Activated CD4-positive, alpha-beta T cell treated with anti-CD3 and anti-CD28 coated beads, Interleukin-2, amount 10 ng/mL, durations not matched to agents 24 days and 14 days (primary cell): ENCODE measurements at regions not wholly inside any gene's neighbourhood (a gene's known extent, or its start where the extent isn't known, plus 50 kb on each side); places are given as distances from the start of the nearest gene placed in this dataset.
A peak's percentile ranks its signal among the peaks of the same experiment; 100 is the strongest.

ENCODE experiments used
- DNase-seq: peaks from one replicate; pipeline ENCODE4 v3.0.0; 2022
- H3K27ac Mint-ChIP-seq: one replicate; pipeline ENCODE4 v1.8.0; 2022; ENCODE audit warnings: mild to moderate bottlenecking, mixed read lengths
- H3K27me3 Mint-ChIP-seq: one replicate; pipeline ENCODE4 v1.8.0; 2022; ENCODE audit warnings: mixed read lengths
- H3K36me3 Mint-ChIP-seq: one replicate; pipeline ENCODE4 v1.8.0; 2022; ENCODE audit warnings: low read depth, mild to moderate bottlenecking, mixed read lengths
- H3K4me1 Mint-ChIP-seq: one replicate; pipeline ENCODE4 v1.8.0; 2021; ENCODE audit warnings: mixed read lengths
- H3K4me3 Mint-ChIP-seq: one replicate; pipeline ENCODE4 v1.8.0; 2022; ENCODE audit warnings: mild to moderate bottlenecking, moderate library complexity, mixed read lengths
- H3K9me3 Mint-ChIP-seq: one replicate; pipeline ENCODE4 v1.8.0; 2021; ENCODE audit warnings: mixed read lengths
- intact Hi-C: fragments of 100-400 bp; cut with micrococcal nuclease; formaldehyde crosslinking; loops from one replicate; pipeline ENCODE4 v1.15.1; 2023

- Mint-ChIP-seq H3K27me3 (no peaks in the 10 kb centered on the region), H3K36me3 (peaks cover 45% of the 10 kb centered on the region), H3K27ac (no peak overlapping the region), H3K4me3 (no peak overlapping the region), H3K4me1 (peaks cover 27% of the 10 kb centered on the region), H3K9me3 (peaks cover 36% of the 10 kb centered on the region)
- intact Hi-C loops = no loop called here
- no peak for DNase-seq
These were observed 302.8 kb upstream of the B3GALT2 start for GRCh38 chr1:193489191-193489590.

GRCh38 chr1:193487722-193488121 lies 301.3 kb upstream of the B3GALT2 start:
- Mint-ChIP-seq H3K27me3 (no peaks in the 10 kb centered on the region), H3K36me3 (peaks cover 50% of the 10 kb centered on the region), H3K27ac (no peak overlapping the region), H3K9me3 (peaks cover 44% of the 10 kb centered on the region), H3K4me3 (no peak overlapping the region), H3K4me1 (peaks cover 30% of the 10 kb centered on the region)
- intact Hi-C loops = no loop called here
- no peak for DNase-seq

- Mint-ChIP-seq H3K27me3 (no peaks in the 10 kb centered on the region), H3K36me3 (peaks cover 53% of the 10 kb centered on the region), H3K4me1 (peaks cover 30% of the 10 kb centered on the region), H3K9me3 (peaks cover 48% of the 10 kb centered on the region), H3K4me3 (peak overlapping the region; percentile 55), H3K27ac (peak overlapping the region; percentile 2)
- intact Hi-C loops = no loop called here
- DNase-seq = peak; percentile 60
These were observed 300.3 kb upstream of the B3GALT2 start for GRCh38 chr1:193486671-193487229.

- intact Hi-C loops = no loop called here
- Mint-ChIP-seq H3K27me3 (no peaks in the 10 kb centered on the region), H3K4me3 (peak overlapping the region; percentile 9), H3K27ac (peak overlapping the region; percentile 5), H3K4me1 (peaks cover 54% of the 10 kb centered on the region), H3K36me3 (peaks cover 67% of the 10 kb centered on the region), H3K9me3 (peaks cover 61% of the 10 kb centered on the region)
- DNase-seq = no peak
These were observed 294.3 kb upstream of the B3GALT2 start for GRCh38 chr1:193480755-193481154.

- H3K36me3 Mint-ChIP-seq = peaks cover 67% of the 10 kb centered on the region
- peak overlapping the region; percentile 70 for H3K4me3 Mint-ChIP-seq
- H3K27me3 Mint-ChIP-seq = no peaks in the 10 kb centered on the region
- peak; percentile 95 for DNase-seq
- peaks cover 59% of the 10 kb centered on the region for H3K9me3 Mint-ChIP-seq
- H3K4me1 Mint-ChIP-seq = peaks cover 62% of the 10 kb centered on the region
- intact Hi-C loops = loop anchor here (1.0 to 5.0 kb wide), 2 partner anchors 58 to 62 kb away; no protein-coding TSS in a partner anchor
- peak overlapping the region; percentile 95 for H3K27ac Mint-ChIP-seq
These were observed 292.8 kb upstream of the B3GALT2 start for GRCh38 chr1:193479187-193479586.

- no peak for DNase-seq
- H3K4me3 Mint-ChIP-seq = no peak overlapping the region
- peaks cover 60% of the 10 kb centered on the region for H3K9me3 Mint-ChIP-seq
These were observed 290.3 kb upstream of the B3GALT2 start for GRCh38 chr1:193476748-193477147.

GRCh38 chr1:193473932-193474331 lies 287.5 kb upstream of the B3GALT2 start:
- Mint-ChIP-seq H3K9me3 (peaks cover 44% of the 10 kb centered on the region), H3K27ac (no peak overlapping the region), H3K36me3 (peaks cover 57% of the 10 kb centered on the region), H3K27me3 (no peaks in the 10 kb centered on the region), H3K4me1 (peaks cover 45% of the 10 kb centered on the region), H3K4me3 (no peak overlapping the region)
- no peak for DNase-seq
- intact Hi-C loops = no loop called here

More at GRCh38 chr1:193476748-193477147, 290.3 kb upstream of the B3GALT2 start:
- Mint-ChIP-seq H3K36me3 (peaks cover 72% of the 10 kb centered on the region), H3K4me1 (peaks cover 65% of the 10 kb centered on the region), H3K27ac (no peak overlapping the region), H3K27me3 (no peaks in the 10 kb centered on the region)
- intact Hi-C loops = loop anchor here (5.0 kb wide), 1 partner anchor 59 kb away; no protein-coding TSS in a partner anchor

- H3K4me1 Mint-ChIP-seq = peaks cover 38% of the 10 kb centered on the region
- H3K36me3 Mint-ChIP-seq = peaks cover 55% of the 10 kb centered on the region
- intact Hi-C loops = no loop called here
- H3K9me3 Mint-ChIP-seq = peaks cover 51% of the 10 kb centered on the region
- no peak overlapping the region for H3K4me3 Mint-ChIP-seq
- no peak for DNase-seq
- no peak overlapping the region for H3K27ac Mint-ChIP-seq
- no peaks in the 10 kb centered on the region for H3K27me3 Mint-ChIP-seq
These were observed 286.5 kb upstream of the B3GALT2 start for GRCh38 chr1:193472838-193473398.

GRCh38 chr1:193472430-193472829 lies 286.0 kb upstream of the B3GALT2 start:
- H3K27me3 Mint-ChIP-seq = no peaks in the 10 kb centered on the region
- H3K27ac Mint-ChIP-seq = no peak overlapping the region
- H3K4me3 Mint-ChIP-seq = no peak overlapping the region
- H3K36me3 Mint-ChIP-seq = peaks cover 50% of the 10 kb centered on the region
- peaks cover 33% of the 10 kb centered on the region for H3K4me1 Mint-ChIP-seq
- peaks cover 47% of the 10 kb centered on the region for H3K9me3 Mint-ChIP-seq
- intact Hi-C loops = no loop called here
- no peak for DNase-seq

GRCh38 chr1:193471981-193472380 lies 285.6 kb upstream of the B3GALT2 start:
- H3K36me3 Mint-ChIP-seq = peaks cover 48% of the 10 kb centered on the region
- H3K4me3 Mint-ChIP-seq = no peak overlapping the region
- H3K27ac Mint-ChIP-seq = no peak overlapping the region
- intact Hi-C loops = no loop called here
- H3K4me1 Mint-ChIP-seq = peaks cover 31% of the 10 kb centered on the region
- no peaks in the 10 kb centered on the region for H3K27me3 Mint-ChIP-seq
- H3K9me3 Mint-ChIP-seq = peaks cover 45% of the 10 kb centered on the region
- no peak for DNase-seq

- Mint-ChIP-seq H3K27ac (no peak overlapping the region), H3K27me3 (no peaks in the 10 kb centered on the region)
- intact Hi-C loops = no loop called here
These were observed 277.0 kb upstream of the B3GALT2 start for GRCh38 chr1:193463326-193463932.

GRCh38 chr1:193462629-193463320 lies 276.4 kb upstream of the B3GALT2 start:
- Mint-ChIP-seq H3K4me3 (peak overlapping the region; percentile 37), H3K27me3 (no peaks in the 10 kb centered on the region), H3K27ac (no peak overlapping the region), H3K9me3 (no peaks in the 10 kb centered on the region), H3K4me1 (peaks cover 28% of the 10 kb centered on the region), H3K36me3 (peaks cover 11% of the 10 kb centered on the region)
- no peak for DNase-seq
- intact Hi-C loops = no loop called here

More at GRCh38 chr1:193463326-193463932, 277.0 kb upstream of the B3GALT2 start:
- H3K4me3 Mint-ChIP-seq = no peak overlapping the region
- no peak for DNase-seq
- H3K36me3 Mint-ChIP-seq = peaks cover 11% of the 10 kb centered on the region
- peaks cover 28% of the 10 kb centered on the region for H3K4me1 Mint-ChIP-seq
- H3K9me3 Mint-ChIP-seq = peaks cover 4% of the 10 kb centered on the region

- Mint-ChIP-seq H3K27ac (no peak overlapping the region), H3K36me3 (peaks cover 11% of the 10 kb centered on the region), H3K9me3 (no peaks in the 10 kb centered on the region), H3K4me1 (peaks cover 25% of the 10 kb centered on the region), H3K27me3 (no peaks in the 10 kb centered on the region), H3K4me3 (no peak overlapping the region)
- intact Hi-C loops = loop anchor here (2.0 to 5.0 kb wide), 2 partner anchors 40 to 79 kb away; no protein-coding TSS in a partner anchor
- DNase-seq = no peak
These were observed 272.2 kb upstream of the B3GALT2 start for GRCh38 chr1:193458628-193459027.

GRCh38 chr1:193457676-193458075 lies 271.3 kb upstream of the B3GALT2 start:
- H3K4me1 Mint-ChIP-seq = peaks cover 18% of the 10 kb centered on the region
- DNase-seq = no peak
- H3K27ac Mint-ChIP-seq = no peak overlapping the region
- H3K9me3 Mint-ChIP-seq = no peaks in the 10 kb centered on the region
- no peak overlapping the region for H3K4me3 Mint-ChIP-seq
- peaks cover 11% of the 10 kb centered on the region for H3K36me3 Mint-ChIP-seq
- intact Hi-C loops = loop anchor here (2.0 to 5.0 kb wide), 2 partner anchors 39 to 80 kb away; no protein-coding TSS in a partner anchor
- no peaks in the 10 kb centered on the region for H3K27me3 Mint-ChIP-seq
